Panc1 (cell line): ENCODE measurements at regions not wholly inside any gene's neighbourhood (a gene's known extent, or its start where the extent isn't known, plus 50 kb on each side); places are given as distances from the start of the nearest gene placed in this dataset.

ENCODE experiments used
- ATAC-seq: fragments of 200-7000 bp; cut with Tn5 transposase; 2 replicates; pipeline ENCODE4 v1.9.1; 2020; ENCODE audit warnings: mild to moderate bottlenecking, moderate library complexity
- BruUV-seq: library from RNA; stranded (reverse); fragments of 400-500 nt; replicated peaks from 2 replicates; lab custom pipeline; 2021; lab: Mats Ljungman, UMichigan
- CTCF ChIA-PET: fragments of 300-600 bp; sonication (Branson Sonifier 250); formaldehyde crosslinking; loops from one replicate; lab custom pipeline; 2022; ENCODE audit warnings: antibody characterized with exemption; lab: Charles Lee
- POLR2A ChIA-PET: fragments of 300-600 bp; sonication (Branson Sonifier 250); formaldehyde crosslinking; loops from one replicate; lab custom pipeline; 2022; ENCODE audit warnings: antibody characterized with exemption; lab: Charles Lee
- DNase-seq: peaks from one replicate; pipeline ENCODE4 v3.0.0-alpha.2; 2010; ENCODE audit warnings: low read depth, low spot score
- H3K27ac ChIP-seq: 2 replicates; pipeline ENCODE4 v1.5.1; 2011; ENCODE audit warnings: mild to moderate bottlenecking, low read length, inconsistent platforms
- H3K27me3 ChIP-seq: fragments of 200-500 bp; sonication (Bioruptor generic); 2 replicates; pipeline ENCODE4 v1.6.0; 2014; ENCODE audit warnings: low read length, inconsistent platforms; ENCODE audit not compliant: control insufficient read depth, insufficient read depth
- H3K36me3 ChIP-seq: fragments of 200-500 bp; sonication (Bioruptor generic); 2 replicates; pipeline ENCODE4 v1.5.1; 2014; ENCODE audit warnings: inconsistent platforms, mild to moderate bottlenecking, low read length, moderate library complexity; ENCODE audit not compliant: control insufficient read depth, insufficient read depth
- H3K4me1 ChIP-seq: 2 replicates; pipeline ENCODE4 v1.5.1; 2011; ENCODE audit warnings: inconsistent platforms, mild to moderate bottlenecking, low read length, moderate library complexity; ENCODE audit not compliant: control insufficient read depth, insufficient read depth
- H3K4me3 ChIP-seq, 2 experiments: 2 replicates each; pipeline ENCODE4 v1.5.1; 2011 to 2012; ENCODE audit warnings: low read depth in 2 of 2, low read length in 2 of 2, mild to moderate bottlenecking in 2 of 2, inconsistent platforms in 1 of 2, moderate library complexity in 1 of 2
- H3K9me3 ChIP-seq: fragments of 200-500 bp; sonication (Bioruptor generic); 2 replicates; pipeline ENCODE4 v1.5.1; 2014; ENCODE audit warnings: low read depth, mild to moderate bottlenecking, inconsistent platforms, low read length, moderate library complexity; ENCODE audit not compliant: control insufficient read depth, insufficient read depth
- POLR2AphosphoS5 ChIP-seq: IDR thresholded peaks from 2 replicates; pipeline ENCODE4 v1.6.1; 2012; ENCODE audit warnings: mild to moderate bottlenecking, low read depth, low read length, moderate library complexity
- SIN3A ChIP-seq: IDR thresholded peaks from 2 replicates; pipeline ENCODE4 v1.6.1; 2012; ENCODE audit warnings: low read depth, mild to moderate bottlenecking, low read length, moderate library complexity, borderline replicate concordance; ENCODE audit not compliant: insufficient read depth
- TCF7L2 ChIP-seq: IDR thresholded peaks from 2 replicates; pipeline ENCODE4 v1.6.1; 2011; ENCODE audit warnings: mild to moderate bottlenecking, low read depth, low read length, inconsistent platforms
- in situ Hi-C: cut with HindIII; loops from 2 replicates; pipeline ENCODE4 v1.10.0; 2016; ENCODE audit warnings: low sequenced_read_pairs, low pct_unique_long_range_greater_than_20kb
- intact Hi-C: fragments of 100-400 bp; cut with micrococcal nuclease; formaldehyde crosslinking; loops from one replicate; pipeline ENCODE4 v1.10.0; 2022; ENCODE audit not compliant: unreplicated experiment
- TF ChIP-seq, protein P1 (sequence below): fragments of 450-650 bp; IDR thresholded peaks from 2 replicates; pipeline ENCODE4 v1.5.1; 2017; ENCODE audit warnings: mild to moderate bottlenecking
- TF ChIP-seq, protein P2 (sequence below), 2 experiments: IDR thresholded peaks; 2 replicates each; pipeline ENCODE4 v1.6.1; 2011 to 2012; ENCODE audit warnings: low read depth in 2 of 2, control low read depth in 1 of 2, low read length in 1 of 2, mild to moderate bottlenecking in 1 of 2, moderate library complexity in 1 of 2; ENCODE audit not compliant: insufficient read depth in 1 of 2

DNA sequence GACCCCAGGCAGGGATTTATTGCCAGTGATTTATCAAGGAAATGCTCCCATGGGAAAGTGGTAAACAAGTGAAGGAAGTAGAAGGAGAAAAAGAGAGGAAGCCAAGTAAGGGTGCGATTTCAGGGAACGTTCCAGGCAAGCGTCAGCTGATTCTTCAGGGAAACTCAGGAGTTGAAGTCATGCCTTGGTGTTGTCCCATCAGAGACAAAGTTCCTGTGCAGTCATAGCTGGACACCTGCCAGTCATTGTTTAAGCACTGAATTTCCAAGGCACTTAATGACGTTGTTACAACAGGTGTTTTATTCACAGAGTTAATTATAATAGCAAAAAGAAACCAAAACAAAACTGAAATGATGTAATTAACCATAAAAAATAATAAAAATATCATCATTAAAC is 381.8 kb upstream of the CRIM1 start:
- POLR2A ChIA-PET: no interaction called here
- CTCF ChIA-PET: no interaction called here
- Histone ChIP-seq H3K9me3 (no peaks in the 10 kb centered on the region), H3K36me3 (no peaks in the 10 kb centered on the region), H3K27ac (no peak overlapping the region), H3K27me3 (no peaks in the 10 kb centered on the region), H3K4me1 (no peaks in the 10 kb centered on the region), H3K4me3 (no peak overlapping the region)
- no peak for TF ChIP-seq POLR2AphosphoS5
- no peak for TF ChIP-seq SIN3A
- in situ Hi-C loops (no loop called here), intact Hi-C loops (loop anchor here (10.0 kb wide), 1 partner anchor 351 kb away; no protein-coding TSS in a partner anchor)
- ATAC-seq (no peak), DNase-seq (no peak)
- BruUV-seq: no TSS peak

DNA sequence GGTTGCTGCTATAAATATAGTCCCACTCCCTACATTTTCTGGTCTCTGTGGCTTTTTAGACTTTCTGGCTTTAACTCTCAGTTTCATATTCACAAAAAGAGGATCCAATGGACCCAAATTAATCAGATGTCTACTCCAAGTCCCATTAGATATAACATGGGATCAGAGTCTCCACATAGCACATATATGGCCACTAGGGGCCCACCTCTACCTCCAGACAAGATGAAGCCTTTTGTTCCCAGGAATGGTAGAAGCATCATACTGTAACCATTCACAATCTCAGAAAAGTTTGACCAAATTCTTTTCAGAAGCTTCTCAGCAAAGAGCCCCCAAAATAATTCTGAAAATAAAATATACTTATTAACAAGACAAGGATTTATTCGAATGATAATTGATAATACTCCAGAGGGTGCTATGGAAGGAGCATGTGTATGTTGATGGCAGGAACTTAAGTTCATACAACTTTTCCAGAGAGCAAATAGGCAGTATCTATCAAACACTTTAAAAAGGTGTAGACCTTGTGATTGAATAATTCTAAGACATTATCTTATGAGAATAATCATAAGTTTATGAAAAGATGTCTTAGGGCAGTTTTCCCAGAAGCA is 382.3 kb upstream of the CRIM1 start:
- no peak overlapping the region for H3K27ac ChIP-seq
- in situ Hi-C loops: no loop called here
- H3K4me1 ChIP-seq: no peaks in the 10 kb centered on the region
- no peak for DNase-seq
- no peak overlapping the region for H3K4me3 ChIP-seq
- H3K36me3 ChIP-seq: no peaks in the 10 kb centered on the region
- no peak for TF ChIP-seq TCF7L2
- TF ChIP-seq, protein P1, sequence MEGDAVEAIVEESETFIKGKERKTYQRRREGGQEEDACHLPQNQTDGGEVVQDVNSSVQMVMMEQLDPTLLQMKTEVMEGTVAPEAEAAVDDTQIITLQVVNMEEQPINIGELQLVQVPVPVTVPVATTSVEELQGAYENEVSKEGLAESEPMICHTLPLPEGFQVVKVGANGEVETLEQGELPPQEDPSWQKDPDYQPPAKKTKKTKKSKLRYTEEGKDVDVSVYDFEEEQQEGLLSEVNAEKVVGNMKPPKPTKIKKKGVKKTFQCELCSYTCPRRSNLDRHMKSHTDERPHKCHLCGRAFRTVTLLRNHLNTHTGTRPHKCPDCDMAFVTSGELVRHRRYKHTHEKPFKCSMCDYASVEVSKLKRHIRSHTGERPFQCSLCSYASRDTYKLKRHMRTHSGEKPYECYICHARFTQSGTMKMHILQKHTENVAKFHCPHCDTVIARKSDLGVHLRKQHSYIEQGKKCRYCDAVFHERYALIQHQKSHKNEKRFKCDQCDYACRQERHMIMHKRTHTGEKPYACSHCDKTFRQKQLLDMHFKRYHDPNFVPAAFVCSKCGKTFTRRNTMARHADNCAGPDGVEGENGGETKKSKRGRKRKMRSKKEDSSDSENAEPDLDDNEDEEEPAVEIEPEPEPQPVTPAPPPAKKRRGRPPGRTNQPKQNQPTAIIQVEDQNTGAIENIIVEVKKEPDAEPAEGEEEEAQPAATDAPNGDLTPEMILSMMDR: peak; percentile 75; the same call in 1 of the 2 replicates
- ATAC-seq: peak; percentile 88
- POLR2A ChIA-PET: no interaction called here
- no peaks in the 10 kb centered on the region for H3K27me3 ChIP-seq
- no peaks in the 10 kb centered on the region for H3K9me3 ChIP-seq
- intact Hi-C loops: loop anchor here (10.0 kb wide), 1 partner anchor 352 kb away; no protein-coding TSS in a partner anchor
- CTCF ChIA-PET: interaction anchor here (0.5 kb wide), 1 partner anchor 585 kb away, joined by 3 read pairs; no protein-coding TSS in a partner anchor
- no TSS peak for BruUV-seq

DNA sequence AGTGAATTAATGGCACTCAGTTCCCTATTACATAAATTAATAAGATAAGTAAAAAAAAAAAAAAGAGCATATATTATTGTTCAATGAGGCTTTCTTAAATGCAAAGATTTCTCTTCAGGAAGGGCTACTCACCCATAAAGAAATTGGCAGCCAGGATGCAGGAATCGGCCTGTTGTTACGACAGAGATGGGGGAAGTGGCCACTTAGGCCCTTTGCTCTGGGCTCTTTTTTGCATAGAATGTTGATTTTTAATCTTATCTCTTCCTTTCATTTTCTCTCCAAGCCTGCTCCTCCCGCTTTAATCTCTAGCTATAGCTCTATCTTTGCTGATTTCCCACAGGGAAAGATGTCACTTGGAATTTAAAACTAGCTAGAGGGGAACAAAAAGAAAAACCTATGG is 391.8 kb upstream of the CRIM1 start:
- in situ Hi-C loops (no loop called here), intact Hi-C loops (no loop called here)
- TF ChIP-seq, protein P1: no peak
- TF ChIP-seq, protein P2, sequence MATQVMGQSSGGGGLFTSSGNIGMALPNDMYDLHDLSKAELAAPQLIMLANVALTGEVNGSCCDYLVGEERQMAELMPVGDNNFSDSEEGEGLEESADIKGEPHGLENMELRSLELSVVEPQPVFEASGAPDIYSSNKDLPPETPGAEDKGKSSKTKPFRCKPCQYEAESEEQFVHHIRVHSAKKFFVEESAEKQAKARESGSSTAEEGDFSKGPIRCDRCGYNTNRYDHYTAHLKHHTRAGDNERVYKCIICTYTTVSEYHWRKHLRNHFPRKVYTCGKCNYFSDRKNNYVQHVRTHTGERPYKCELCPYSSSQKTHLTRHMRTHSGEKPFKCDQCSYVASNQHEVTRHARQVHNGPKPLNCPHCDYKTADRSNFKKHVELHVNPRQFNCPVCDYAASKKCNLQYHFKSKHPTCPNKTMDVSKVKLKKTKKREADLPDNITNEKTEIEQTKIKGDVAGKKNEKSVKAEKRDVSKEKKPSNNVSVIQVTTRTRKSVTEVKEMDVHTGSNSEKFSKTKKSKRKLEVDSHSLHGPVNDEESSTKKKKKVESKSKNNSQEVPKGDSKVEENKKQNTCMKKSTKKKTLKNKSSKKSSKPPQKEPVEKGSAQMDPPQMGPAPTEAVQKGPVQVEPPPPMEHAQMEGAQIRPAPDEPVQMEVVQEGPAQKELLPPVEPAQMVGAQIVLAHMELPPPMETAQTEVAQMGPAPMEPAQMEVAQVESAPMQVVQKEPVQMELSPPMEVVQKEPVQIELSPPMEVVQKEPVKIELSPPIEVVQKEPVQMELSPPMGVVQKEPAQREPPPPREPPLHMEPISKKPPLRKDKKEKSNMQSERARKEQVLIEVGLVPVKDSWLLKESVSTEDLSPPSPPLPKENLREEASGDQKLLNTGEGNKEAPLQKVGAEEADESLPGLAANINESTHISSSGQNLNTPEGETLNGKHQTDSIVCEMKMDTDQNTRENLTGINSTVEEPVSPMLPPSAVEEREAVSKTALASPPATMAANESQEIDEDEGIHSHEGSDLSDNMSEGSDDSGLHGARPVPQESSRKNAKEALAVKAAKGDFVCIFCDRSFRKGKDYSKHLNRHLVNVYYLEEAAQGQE (IDR thresholded peaks at IDR 0.05; ENCODE audit: insufficient read depth in 1 of 2, low read depth in 2 of 2, low read length in 1 of 2): no peak
- no peak for TF ChIP-seq TCF7L2
- no peak for TF ChIP-seq SIN3A
- TF ChIP-seq POLR2AphosphoS5: no peak
- BruUV-seq: no TSS peak
- no peak for DNase-seq
- Histone ChIP-seq H3K4me3 (no peak overlapping the region), H3K36me3 (no peaks in the 10 kb centered on the region), H3K4me1 (no peaks in the 10 kb centered on the region), H3K27me3 (no peaks in the 10 kb centered on the region), H3K9me3 (peaks cover 4% of the 10 kb centered on the region; the same call in 1 of the 2 replicates), H3K27ac (no peak overlapping the region)
- ChIA-PET POLR2A (no interaction called here), CTCF (no interaction called here)
- ATAC-seq: no peak
